ENCODE measurements at regions not wholly inside any gene's neighbourhood (a gene's known extent, or its start where the extent isn't known, plus 50 kb on each side); places are given as distances from the start of the nearest gene placed in this dataset.
A peak's percentile ranks its signal among the peaks of the same experiment; 100 is the strongest.

DNA sequence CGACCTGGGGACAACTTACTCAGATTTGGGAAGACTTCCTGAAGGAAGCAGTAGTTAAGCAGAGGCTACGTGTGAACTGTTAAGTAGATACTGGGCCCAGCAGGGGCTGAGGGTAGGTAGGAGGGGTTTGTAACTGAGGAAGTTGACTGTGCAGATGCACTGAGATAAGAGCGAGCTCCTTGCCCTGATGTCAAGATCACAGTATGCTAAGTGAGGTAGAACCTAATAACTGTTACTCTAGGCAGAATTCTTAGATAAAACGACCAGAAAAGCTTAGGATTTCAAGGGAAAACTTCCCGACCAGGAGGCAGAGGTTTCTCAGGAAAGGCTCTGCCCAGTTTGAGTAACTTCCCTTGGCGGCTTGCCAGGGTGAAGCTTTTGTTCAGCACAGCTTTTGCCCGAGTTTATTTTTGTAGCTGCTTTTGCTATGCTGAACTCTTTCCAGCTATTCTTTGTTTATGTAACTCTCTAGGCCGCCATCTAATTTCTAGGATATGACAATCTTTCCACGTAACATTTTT is 632.1 kb downstream of the DIAPH3 start:
- peak; percentile 12 for DNase-seq

DNA sequence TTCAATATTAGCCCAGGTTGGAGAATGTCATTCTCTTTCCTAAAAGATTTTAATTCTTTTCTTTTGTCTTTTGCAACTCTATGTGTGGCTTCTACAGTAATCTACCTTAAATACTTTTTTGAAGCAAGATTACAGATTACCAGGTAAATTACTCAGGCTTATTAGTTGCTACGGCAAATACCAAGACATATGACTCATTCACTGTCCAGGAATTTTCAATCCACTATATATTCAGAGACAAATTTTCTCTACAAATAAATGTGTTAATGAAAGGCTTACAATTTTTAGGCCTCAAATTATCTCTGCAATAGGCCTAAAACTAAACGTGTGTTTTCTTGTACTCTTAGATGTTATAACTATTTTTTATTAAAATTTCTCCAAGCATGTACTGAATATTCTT is 631.3 kb downstream of the DIAPH3 start:
- no peak for DNase-seq

DNA sequence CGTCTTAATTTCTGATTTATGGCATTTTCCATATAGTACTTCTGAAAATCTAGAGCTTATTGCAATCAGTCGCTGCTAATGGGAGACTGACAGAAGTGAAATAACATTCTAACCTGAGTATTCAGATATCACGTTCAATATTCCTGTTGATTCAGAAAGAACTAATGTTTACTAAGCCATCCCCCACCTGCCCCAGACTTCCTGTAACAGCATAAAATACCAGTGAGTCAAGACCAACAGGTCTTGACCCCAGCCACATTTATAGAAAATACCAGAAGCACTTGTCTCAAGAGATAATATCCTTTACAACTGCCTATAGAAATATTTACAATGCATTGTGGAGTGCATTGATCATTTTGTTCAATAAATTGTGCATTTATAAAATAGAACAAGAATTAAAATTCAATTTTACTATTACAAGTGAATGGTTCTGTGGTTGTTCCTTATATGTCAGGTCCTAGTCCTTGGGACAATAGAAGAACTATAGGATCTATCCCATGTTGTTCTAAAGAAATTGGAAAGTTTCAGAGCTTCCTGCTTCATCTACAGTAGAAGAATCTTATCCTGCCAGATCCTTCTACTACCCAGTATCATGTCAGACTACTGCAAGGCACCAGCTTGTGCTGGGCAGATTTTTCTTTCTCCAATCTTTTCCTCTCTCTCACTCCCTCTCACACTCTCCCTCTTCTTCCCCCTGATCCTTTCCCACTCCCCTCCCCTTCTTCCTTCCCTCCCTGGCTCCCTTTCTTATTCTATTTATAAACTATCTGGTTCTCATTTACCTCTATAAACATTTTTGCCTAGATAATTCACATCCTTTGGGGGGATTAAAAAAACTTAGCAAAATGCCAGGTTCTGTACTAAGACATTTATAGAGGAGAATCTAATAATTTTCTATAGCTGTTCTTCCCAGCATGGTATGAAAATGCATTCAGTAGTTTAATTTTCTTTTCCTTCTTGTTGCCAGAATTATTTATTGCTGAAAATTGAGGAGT is 629.9 kb downstream of the DIAPH3 start:
- DNase-seq: no peak

DNA sequence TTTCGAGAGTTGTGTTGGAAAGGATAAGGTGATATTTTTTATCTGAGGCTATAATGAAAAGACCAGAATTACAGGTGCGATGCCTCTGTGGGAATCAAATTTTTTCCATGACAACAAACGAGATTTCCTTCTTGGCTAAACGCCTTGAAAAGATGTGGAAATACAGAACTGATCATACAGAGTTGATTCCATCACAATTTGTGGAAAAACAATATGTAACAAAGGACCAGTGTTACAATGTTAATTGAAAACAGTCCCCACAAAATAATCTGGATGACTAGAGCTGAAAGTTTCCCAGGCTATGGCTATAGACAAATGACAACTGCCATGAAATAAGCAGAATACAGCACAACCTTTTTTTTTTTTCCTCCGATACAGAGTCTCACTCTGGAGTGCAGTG is 628.9 kb downstream of the DIAPH3 start:
- no peak for DNase-seq

DNA sequence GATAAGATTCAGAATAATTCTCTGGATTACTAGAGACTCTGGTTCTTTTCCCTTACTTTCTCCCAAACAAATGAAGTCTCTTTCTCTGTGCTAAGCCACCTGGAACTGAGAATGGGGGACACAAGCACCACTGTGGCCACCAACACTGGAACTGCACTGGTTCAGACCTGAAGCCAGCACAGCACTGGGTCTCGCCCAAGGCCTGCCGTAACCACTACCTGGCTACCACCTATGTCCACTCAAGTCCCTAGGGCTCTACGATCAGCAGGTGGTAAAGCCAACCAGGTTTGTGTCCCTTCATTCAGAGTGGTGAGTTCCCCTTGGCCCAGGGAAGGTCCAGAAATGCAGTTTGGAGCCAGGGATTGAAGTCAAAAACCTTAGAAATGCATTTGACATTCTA is 626.2 kb downstream of the DIAPH3 start:
- DNase-seq: no peak

DNA sequence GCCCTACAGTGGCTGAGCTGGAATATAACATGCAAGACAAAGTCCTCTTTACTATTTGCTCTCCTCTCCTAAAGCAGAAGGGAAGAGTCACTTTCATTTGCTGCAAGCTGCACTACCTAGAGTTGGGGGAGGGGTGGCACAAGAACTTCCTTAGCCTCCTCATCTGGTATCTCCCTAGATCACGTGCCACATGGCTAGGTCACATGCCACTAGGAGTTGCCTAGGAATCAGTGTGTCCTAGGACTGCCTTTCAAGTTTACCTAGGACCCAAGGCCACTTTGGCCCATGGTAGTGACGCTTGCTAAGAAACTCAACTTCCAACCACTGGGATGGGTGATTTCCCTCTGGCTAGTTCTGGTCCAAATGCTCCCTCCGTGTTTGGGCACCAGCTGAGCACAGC is 625.2 kb downstream of the DIAPH3 start:
- no peak for DNase-seq

DNA sequence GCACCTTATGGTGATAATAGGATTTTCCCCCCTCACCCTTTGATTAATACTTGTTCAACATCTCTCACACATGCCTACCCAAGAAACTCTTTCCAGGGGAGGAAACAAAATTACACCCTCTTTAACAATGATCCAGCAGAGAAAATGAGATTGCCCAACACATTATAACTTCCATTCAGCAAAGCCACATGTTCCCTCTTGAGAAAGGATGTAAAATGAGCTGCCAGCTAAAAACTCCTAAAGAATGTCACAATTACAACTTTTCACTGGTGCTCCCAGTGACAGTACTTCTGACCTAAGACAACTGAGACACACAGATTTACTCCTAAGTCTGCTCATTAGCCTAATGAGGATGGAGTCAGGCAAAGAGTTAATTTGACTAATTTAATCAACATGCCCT is 621.4 kb downstream of the DIAPH3 start:
- DNase-seq: no peak

DNA sequence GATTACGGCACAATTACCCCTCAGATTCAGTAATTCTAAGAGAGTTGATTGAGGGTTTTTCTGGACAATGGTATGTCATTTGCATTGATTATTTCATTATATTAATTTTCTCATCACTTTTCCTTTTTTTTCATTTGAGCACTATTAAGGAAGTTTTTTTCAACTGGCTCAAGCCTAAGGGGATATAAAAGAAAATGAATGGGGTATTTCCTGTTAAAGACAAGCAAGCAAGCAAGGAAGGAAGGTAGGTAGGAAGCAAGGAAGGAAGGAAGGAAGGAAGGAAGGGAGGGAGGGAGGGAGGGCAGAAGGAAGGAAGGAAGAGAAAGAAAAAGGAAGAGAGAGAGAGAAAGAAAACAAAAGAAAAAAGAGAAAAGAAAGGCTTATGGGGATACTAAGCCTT is 620.3 kb downstream of the DIAPH3 start:
- no peak for DNase-seq

DNA sequence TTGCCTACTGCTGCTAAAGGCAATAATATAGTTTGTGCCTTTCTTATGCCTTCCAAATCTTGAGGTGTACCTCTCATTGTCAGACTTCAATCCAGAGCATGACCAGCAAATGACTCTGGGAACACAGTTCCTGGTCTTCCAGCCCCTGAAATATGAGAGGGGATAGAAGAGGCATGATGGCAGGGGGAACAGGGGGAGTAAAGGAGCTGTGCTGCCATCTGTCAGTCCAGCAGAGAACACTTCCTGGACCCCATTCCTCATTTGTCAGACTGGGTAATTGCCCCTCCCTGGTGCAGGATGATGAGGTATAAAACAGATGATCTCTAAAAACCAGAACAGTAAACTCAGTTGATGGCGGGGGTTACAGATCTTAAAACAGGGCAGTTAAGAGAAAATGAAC is 618.7 kb downstream of the DIAPH3 start:
- no peak for DNase-seq

DNA sequence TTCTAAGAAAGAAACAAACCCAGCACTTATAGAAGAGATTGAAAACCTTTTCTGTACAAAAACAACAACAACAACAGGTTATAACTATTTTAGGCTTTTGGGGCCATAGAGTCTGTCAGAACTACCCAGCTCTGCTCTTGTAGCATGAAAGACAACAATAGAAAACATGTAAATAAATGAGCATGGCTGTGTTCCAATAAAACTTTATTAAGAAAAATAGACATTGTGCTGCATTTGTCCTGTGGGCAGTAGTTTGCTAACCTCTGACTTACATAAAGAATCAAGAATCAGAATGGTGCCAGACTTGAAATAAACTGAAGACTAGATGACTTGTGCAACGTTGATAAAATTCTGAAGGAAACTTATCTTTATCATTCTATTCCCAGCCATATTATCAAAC is 617.5 kb downstream of the DIAPH3 start:
- DNase-seq: no peak

DNA sequence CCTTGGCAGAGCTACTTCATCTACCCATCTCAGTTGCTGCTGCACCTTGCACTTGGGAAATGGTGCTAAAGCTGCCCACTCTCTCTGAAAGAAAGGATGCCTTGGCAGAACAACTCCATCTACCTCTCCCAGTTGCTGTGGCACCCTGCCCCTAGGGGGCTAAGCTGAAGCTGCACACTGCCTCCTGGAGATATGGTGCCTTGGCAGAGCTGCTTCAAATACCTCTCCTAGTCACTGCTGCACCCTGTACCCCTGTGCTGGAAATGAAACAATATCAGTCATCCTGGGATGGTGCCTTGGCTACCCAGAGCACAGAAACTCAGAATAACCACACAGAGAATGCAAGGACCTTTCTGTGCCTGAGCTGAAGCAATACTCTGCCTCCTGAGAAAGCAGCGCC is 615.8 kb downstream of the DIAPH3 start:
- DNase-seq: no peak

DNA sequence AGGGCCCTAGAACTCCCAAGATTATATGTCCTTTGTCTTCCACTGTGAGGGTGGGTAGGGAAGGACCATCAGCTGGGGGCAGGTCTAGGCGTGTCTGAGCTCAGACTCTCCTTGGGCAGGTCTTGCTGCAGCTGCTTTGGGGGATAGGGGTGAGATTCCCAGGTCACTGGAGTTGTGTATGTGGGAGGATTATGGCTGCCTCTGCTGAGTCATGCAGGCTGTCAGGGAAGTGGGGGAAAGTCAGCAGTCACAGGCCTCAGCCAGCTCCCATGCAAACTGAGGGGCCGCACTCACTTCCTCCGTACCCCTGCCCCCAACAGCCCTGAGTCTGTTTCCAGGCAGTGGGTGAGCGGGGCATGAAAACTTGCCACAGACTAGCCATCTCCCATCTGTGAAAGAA is 600.8 kb downstream of the DIAPH3 start:
- no peak for DNase-seq

DNA sequence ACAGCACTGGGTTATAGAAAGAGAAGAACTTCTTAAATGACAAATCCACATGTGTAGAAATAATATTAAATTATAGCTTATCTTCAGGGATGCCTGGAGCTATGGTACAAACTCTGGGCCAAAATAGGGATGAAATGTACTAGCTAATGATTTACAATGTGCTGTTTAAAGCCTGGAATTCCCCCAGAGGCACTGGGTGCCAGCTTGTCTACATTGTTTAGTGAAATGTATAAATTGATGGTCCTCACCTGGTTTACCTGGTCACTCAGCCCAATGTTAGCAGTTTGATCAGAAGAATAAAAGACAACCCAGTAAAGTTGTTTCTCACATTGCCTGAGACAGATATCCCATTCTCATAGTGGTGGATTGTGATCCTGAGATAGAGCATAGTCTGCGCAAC is 597.2 kb downstream of the DIAPH3 start:
- DNase-seq: no peak

DNA sequence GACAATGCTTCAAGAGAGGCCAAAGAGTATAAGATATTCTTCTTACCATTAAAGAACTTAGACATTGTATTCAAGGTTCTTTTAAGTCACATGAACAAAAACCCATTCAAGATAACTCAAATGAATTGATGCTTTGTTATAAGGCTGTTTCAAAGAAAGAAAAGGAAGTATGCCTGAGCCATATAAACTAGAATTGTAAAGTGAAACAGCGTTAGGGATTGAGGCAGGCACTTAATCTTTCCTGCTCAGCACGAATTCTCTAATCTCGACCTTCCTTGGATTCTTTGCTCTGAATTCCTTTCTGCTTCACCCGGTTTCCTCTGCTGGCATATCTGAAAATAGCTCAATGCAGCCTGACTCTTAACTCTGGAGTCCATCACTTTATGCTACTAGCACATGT is 595.4 kb downstream of the DIAPH3 start:
- DNase-seq: no peak

DNA sequence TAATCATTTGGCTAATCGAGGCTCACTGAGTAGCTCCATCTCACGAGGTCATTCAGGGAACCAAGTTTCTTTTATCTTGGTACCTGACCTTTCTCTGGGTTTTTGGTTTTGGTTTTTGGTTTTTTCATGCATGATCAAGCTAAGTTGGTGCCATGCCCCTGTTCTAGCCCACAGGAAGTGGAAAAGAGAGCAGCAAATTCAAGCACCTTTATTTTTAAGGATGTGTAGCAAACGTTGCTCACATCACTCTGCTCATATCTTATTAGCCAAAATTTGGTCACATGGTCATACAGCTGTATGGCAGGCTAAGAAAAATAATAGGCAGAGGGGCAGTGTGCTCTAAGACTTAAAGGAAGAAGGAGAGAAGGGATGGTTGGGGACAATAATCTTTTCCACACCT is 593.5 kb downstream of the DIAPH3 start:
- DNase-seq: no peak

DNA sequence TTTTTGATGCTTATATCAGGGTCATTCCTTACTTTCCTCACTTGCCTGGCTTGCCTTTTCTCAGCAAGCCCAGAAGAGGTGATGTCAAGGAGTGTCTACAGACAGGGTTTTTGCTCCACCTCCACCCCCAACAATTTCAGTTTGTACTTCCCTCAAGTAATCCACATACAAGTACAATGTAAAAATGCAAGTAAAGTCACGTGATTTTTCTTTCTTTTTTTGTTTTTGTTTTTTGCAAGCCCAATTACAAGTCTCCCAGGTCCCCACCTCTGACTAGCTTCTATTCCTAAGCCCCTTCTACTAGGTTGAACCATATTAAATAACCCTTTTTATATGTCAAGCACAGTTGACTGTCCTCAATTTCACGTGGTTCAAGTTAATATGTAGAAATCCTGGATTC is 579.6 kb downstream of the DIAPH3 start:
- no peak for DNase-seq

DNA sequence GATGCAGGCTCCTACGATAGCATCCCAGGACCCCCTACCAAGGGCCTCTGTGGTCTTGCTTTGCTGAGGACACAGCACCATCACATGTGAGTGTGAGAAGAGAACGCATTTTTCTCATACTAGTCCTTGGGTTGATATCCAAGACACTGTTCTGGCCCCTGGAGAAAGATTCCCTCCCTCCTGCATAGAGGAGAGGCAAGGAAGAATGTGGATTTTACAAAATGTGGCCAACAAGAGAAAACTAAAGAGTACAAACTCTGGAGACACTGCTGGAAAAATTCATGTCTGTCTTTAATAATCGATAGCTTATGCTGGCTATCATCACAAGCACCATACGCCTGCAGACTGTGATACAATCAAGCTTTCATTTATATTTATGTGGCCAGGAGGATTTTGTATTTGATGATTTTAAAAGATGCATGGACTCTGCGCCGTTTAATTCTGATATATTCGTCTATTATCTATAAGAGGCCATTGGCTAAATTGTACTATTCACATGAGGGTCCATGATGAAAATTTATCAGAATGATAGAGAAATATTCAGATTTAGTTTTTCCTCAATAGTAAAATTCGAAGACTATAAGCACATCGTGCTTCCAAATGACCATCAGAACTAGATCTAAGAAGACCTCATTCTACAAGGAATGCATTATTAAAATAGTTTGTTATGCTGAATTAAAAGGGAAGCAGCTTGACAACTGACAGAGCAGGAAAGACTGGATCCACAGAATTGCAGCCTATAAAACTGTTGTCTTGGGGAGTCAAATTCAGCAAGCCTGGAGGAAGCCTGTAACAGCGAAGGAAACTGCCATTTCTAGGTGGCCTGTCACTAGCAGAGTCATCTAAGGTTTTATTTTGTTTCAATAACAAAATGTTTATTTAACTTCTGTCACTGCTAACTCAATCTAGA is 578.7 kb downstream of the DIAPH3 start:
- no peak for DNase-seq

DNA sequence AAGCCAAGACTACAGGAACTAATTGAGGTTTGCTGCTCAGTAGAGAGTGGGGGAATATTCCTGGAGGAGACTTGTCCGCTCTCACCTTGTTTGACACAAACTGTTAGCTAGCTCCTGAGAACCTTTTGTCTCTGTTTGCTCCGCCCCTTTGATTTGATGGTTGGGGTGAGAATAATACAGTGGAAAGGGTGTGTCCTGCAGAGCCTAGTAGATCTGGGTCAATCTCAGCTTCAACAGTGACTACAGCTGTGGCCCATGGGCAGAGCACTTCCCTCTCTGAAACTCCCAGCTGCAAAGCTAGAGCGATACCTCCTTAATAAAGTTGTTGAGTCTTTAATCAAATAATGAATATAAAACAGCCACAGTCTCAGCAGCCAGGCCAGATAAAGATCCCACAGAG is 576.7 kb downstream of the DIAPH3 start:
- DNase-seq: no peak

DNA sequence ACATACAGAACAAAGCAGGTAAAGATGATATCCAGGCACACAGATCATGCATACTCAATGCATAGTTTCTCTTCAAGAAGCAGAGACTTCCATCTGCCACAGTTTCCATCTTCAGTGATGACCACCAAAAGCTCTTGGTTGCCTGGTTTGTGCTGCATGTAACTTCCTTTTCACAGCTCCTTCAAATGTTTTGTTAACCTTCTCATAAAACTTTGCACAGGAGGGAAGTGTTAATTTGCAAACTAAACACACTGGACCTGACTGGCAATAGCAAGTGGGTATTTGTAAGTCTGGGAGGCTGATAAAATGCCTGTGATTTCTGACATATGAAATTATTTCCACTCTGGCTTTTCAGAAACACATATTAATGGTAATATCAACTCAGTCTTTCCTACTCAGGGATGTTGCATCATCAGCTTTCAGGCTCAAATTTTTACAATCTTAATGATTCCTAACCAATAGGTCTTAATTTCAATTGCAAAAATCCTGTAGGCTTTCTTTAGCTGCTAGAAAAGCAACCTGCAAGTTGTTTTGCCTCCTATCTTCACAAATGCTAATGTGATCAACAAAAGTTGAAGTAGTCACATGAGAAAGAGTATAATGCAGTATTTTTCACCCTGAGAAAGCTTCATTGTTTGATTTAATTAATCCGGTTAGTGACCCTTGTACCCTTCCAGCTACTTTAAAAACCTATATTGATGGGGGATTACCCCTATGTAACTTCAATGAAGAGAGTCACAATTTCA is 575.6 kb downstream of the DIAPH3 start:
- no peak for DNase-seq

DNA sequence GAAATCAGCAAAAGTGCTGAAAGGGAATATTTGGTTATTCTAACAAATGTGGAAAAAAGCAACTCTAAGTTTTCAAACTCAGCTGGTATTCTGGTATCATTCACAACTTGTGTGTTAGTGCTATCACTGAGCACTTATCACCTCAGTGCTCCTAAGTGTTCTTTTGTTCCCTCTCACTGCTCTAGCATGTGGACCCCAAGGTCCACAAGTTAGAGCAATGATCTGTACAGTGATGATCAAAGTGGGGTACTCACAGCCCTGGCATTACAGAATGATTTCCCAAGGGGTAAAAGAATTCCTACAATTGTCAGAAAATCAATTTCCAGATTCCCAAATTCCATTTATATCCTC is 575.0 kb downstream of the DIAPH3 start:
- DNase-seq: no peak

DNA sequence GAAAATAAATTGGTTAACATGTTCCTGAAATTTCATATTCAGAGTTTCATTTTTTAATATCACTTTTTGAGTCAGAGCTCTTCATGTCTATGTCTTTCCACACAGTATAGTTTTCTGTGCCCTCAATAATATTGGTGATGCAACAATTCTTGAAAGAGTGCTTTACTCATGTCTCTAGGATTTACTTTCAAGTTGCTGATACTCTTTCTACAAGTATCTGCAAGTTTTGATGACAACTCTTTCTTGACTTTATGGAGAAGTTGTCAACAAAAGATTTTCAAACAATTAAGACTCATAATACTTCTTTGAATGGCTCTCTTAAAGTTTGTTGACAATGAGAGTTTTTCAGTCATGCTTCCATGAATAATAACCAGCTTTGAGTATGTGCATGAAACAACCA is 561.7 kb downstream of the DIAPH3 start:
- no peak for DNase-seq

DNA sequence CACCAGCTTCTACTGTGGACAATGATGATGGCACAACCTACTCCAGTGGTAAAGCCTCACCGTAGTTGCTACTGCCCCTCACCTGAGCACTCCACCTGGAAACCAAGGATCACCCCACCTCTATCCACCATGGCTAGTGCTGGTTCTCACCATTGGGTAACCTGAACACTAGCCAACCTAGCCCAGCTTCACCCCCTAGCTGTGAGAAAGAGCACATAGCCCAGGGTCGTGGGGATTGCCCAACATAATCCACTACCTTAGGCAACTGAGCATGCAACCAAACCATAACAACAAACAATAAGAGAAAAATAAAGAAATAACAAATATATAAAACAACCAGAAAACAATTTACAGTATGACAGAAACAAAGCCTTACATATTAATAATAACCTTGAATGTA is 560.1 kb downstream of the DIAPH3 start:
- no peak for DNase-seq

DNA sequence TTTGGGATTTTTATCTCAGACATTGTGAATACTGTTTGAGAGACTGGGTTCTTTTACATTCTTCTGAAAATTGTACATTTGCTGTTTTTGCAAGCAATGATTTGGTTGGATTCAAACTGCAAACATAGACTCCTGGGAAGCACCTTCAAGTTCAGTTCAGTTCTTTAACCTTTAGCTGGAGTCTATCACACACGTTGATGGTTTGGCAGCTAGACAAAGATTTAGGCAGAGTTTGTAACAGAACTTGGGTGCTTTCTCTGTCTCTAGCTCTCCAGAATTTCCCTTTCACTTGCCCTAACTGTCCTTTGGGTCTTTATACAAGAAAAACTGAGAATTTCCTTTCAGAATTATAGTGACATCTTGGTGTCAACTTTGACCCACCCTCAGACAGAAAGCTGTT is 556.6 kb downstream of the DIAPH3 start:
- DNase-seq: no peak

Data from NCI-H510A treated with DMSO at 0.1 percent for 48 hours (cell line).